ENCODE measurements at regions not wholly inside any gene's neighbourhood (a gene's known extent, or its start where the extent isn't known, plus 50 kb on each side); places are given as distances from the start of the nearest gene placed in this dataset.

GRCh38 chr7:136186281-136186680 is 209.1 kb upstream of the MTPN start:
- POLR2A ChIA-PET: no interaction called here
- CTCF ChIA-PET: no interaction called here

GRCh38 chr7:136184719-136185118 is 207.6 kb upstream of the MTPN start:
- TF ChIP-seq TARDBP (IDR thresholded peaks at IDR 0.05) (no peak), BHLHE40 (IDR thresholded peaks at IDR 0.05; ENCODE audit: borderline replicate concordance) (no peak), LEF1 (IDR thresholded peaks at IDR 0.05; ENCODE audit: borderline replicate concordance) (no peak)

More at GRCh38 chr7:136186281-136186680, 209.1 kb upstream of the MTPN start:
- no peak for TF ChIP-seq FOXM1 (IDR thresholded peaks at IDR 0.05; ENCODE audit: borderline replicate concordance)
- TF ChIP-seq L3MBTL2 (conservative IDR thresholded peaks at IDR 0.05): no peak
- TF ChIP-seq ELF4 (IDR thresholded peaks at IDR 0.05): no peak
- no peak for TF ChIP-seq ZNF384 (IDR thresholded peaks at IDR 0.05)
- TF ChIP-seq FOXA1 (IDR thresholded peaks at IDR 0.05): no peak
- TF ChIP-seq LEF1 (IDR thresholded peaks at IDR 0.05; ENCODE audit: borderline replicate concordance): no peak
- TF ChIP-seq CTBP1 (IDR thresholded peaks at IDR 0.05; ENCODE audit: borderline replicate concordance): no peak
- TF ChIP-seq ARNT (IDR thresholded peaks at IDR 0.05): no peak
- TF ChIP-seq BHLHE40 (IDR thresholded peaks at IDR 0.05; ENCODE audit: borderline replicate concordance): no peak
- TF ChIP-seq SUZ12 (IDR thresholded peaks at IDR 0.05): no peak
- TF ChIP-seq HDGF (IDR thresholded peaks at IDR 0.05; ENCODE audit: borderline replicate concordance): no peak
- TF ChIP-seq FOXK2 (IDR thresholded peaks at IDR 0.05): no peak
- no peak for TF ChIP-seq NFRKB (IDR thresholded peaks at IDR 0.05)
- no peak for TF ChIP-seq PKNOX1 (IDR thresholded peaks at IDR 0.05)
- TF ChIP-seq TARDBP (IDR thresholded peaks at IDR 0.05): no peak
- no peak for TF ChIP-seq SP1 (IDR thresholded peaks at IDR 0.05)
- DNase-seq (ENCODE audit: extremely low spot score): no peak

GRCh38 chr7:136183981-136184380 is 206.8 kb upstream of the MTPN start:
- CTCF ChIA-PET: interaction anchor here (0.6 kb wide), 1 partner anchor 46 kb away, joined by 3 read pairs; no protein-coding TSS in a partner anchor
- no peak for DNase-seq (ENCODE audit: extremely low spot score)
- TF ChIP-seq SUZ12 (IDR thresholded peaks at IDR 0.05): no peak
- no peak for TF ChIP-seq LEF1 (IDR thresholded peaks at IDR 0.05; ENCODE audit: borderline replicate concordance)
- TF ChIP-seq BHLHE40 (IDR thresholded peaks at IDR 0.05; ENCODE audit: borderline replicate concordance): no peak
- no peak for TF ChIP-seq FOXM1 (IDR thresholded peaks at IDR 0.05; ENCODE audit: borderline replicate concordance)
- no peak for TF ChIP-seq NFRKB (IDR thresholded peaks at IDR 0.05)
- TF ChIP-seq ELF4 (IDR thresholded peaks at IDR 0.05): no peak
- TF ChIP-seq SP1 (IDR thresholded peaks at IDR 0.05): no peak
- no peak for TF ChIP-seq CTBP1 (IDR thresholded peaks at IDR 0.05; ENCODE audit: borderline replicate concordance)
- no peak for TF ChIP-seq ARNT (IDR thresholded peaks at IDR 0.05)
- no peak for TF ChIP-seq L3MBTL2 (conservative IDR thresholded peaks at IDR 0.05)
- TF ChIP-seq FOXK2 (IDR thresholded peaks at IDR 0.05): no peak
- POLR2A ChIA-PET: no interaction called here

More at GRCh38 chr7:136184719-136185118, 207.6 kb upstream of the MTPN start:
- ChIA-PET CTCF (interaction anchor here (0.6 kb wide), 1 partner anchor 45 kb away, joined by 3 read pairs; no protein-coding TSS in a partner anchor), POLR2A (no interaction called here)
- no peak for DNase-seq (ENCODE audit: extremely low spot score)

GRCh38 chr7:136180984-136181383 is 203.8 kb upstream of the MTPN start:
- ChIA-PET CTCF (interaction anchor here (0.6 kb wide), 1 partner anchor 122 kb away, joined by 4 read pairs; no protein-coding TSS in a partner anchor), POLR2A (no interaction called here)
- DNase-seq (ENCODE audit: extremely low spot score): no peak
- TF ChIP-seq FOXM1 (IDR thresholded peaks at IDR 0.05; ENCODE audit: borderline replicate concordance): no peak
- no peak for TF ChIP-seq ARNT (IDR thresholded peaks at IDR 0.05)
- TF ChIP-seq ELF4 (IDR thresholded peaks at IDR 0.05): no peak
- TF ChIP-seq BHLHE40 (IDR thresholded peaks at IDR 0.05; ENCODE audit: borderline replicate concordance): no peak
- TF ChIP-seq SP1 (IDR thresholded peaks at IDR 0.05): no peak
- TF ChIP-seq LEF1 (IDR thresholded peaks at IDR 0.05; ENCODE audit: borderline replicate concordance): no peak

- no peak for DNase-seq (ENCODE audit: extremely low spot score)
- TF ChIP-seq ELF4 (IDR thresholded peaks at IDR 0.05) (no peak), SUZ12 (IDR thresholded peaks at IDR 0.05) (no peak), ARNT (IDR thresholded peaks at IDR 0.05) (no peak), NFRKB (IDR thresholded peaks at IDR 0.05) (no peak), ZNF384 (IDR thresholded peaks at IDR 0.05) (no peak), BHLHE40 (IDR thresholded peaks at IDR 0.05; ENCODE audit: borderline replicate concordance) (no peak), CTBP1 (IDR thresholded peaks at IDR 0.05; ENCODE audit: borderline replicate concordance) (no peak), FOXK2 (IDR thresholded peaks at IDR 0.05) (no peak), FOXA1 (IDR thresholded peaks at IDR 0.05) (no peak), L3MBTL2 (conservative IDR thresholded peaks at IDR 0.05) (no peak), PKNOX1 (IDR thresholded peaks at IDR 0.05) (no peak), HDGF (IDR thresholded peaks at IDR 0.05; ENCODE audit: borderline replicate concordance) (no peak), FOXM1 (IDR thresholded peaks at IDR 0.05; ENCODE audit: borderline replicate concordance) (no peak), LEF1 (IDR thresholded peaks at IDR 0.05; ENCODE audit: borderline replicate concordance) (no peak), SP1 (IDR thresholded peaks at IDR 0.05) (no peak)
- CTCF ChIA-PET: no interaction called here
Measured at GRCh38 chr7:136179851-136180721, 202.9 kb upstream of the MTPN start.

GRCh38 chr7:136179154-136179553 is 202.0 kb upstream of the MTPN start:
- no peak for TF ChIP-seq HDGF (IDR thresholded peaks at IDR 0.05; ENCODE audit: borderline replicate concordance)
- TF ChIP-seq SUZ12 (IDR thresholded peaks at IDR 0.05): no peak
- TF ChIP-seq FOXA1 (IDR thresholded peaks at IDR 0.05): no peak
- no peak for TF ChIP-seq ARNT (IDR thresholded peaks at IDR 0.05)
- TF ChIP-seq ELF4 (IDR thresholded peaks at IDR 0.05): no peak
- TF ChIP-seq ZNF384 (IDR thresholded peaks at IDR 0.05): no peak
- TF ChIP-seq FOXM1 (IDR thresholded peaks at IDR 0.05; ENCODE audit: borderline replicate concordance): no peak
- no peak for TF ChIP-seq LEF1 (IDR thresholded peaks at IDR 0.05; ENCODE audit: borderline replicate concordance)
- no peak for TF ChIP-seq PKNOX1 (IDR thresholded peaks at IDR 0.05)
- no peak for TF ChIP-seq TARDBP (IDR thresholded peaks at IDR 0.05)
- no peak for TF ChIP-seq SP1 (IDR thresholded peaks at IDR 0.05)
- ChIA-PET POLR2A (no interaction called here), CTCF (no interaction called here)
- DNase-seq (ENCODE audit: extremely low spot score): no peak

More at GRCh38 chr7:136179851-136180721, 202.9 kb upstream of the MTPN start:
- POLR2A ChIA-PET: no interaction called here

Data from HEK293T (cell line).